HCT116 (cell line): ENCODE measurements at regions not wholly inside any gene's neighbourhood (a gene's known extent, or its start where the extent isn't known, plus 50 kb on each side); places are given as distances from the start of the nearest gene placed in this dataset.

ENCODE experiments used
- ATAC-seq: fragments of 200-7000 bp; cut with Tn5 transposase; 2 replicates; pipeline ENCODE4 v1.9.1; 2020; ENCODE audit warnings: mild to moderate bottlenecking, moderate library complexity
- BruUV-seq: library from RNA; stranded (reverse); fragments of 400-500 nt; replicated peaks from 2 replicates; lab custom pipeline; 2021; lab: Mats Ljungman, UMichigan
- CTCF ChIA-PET: fragments of 300-600 bp; sonication (Branson Sonifier 250); formaldehyde crosslinking; loops from one replicate; lab custom pipeline; 2021; ENCODE audit warnings: antibody characterized with exemption; lab: Charles Lee
- POLR2A ChIA-PET: fragments of 300-600, 350-600 bp; sonication (Branson Sonifier 250); formaldehyde crosslinking; loops from one replicate; lab custom pipeline; 2021; ENCODE audit warnings: antibody characterized with exemption; lab: Charles Lee
- RAD21 ChIA-PET, 2 experiments: fragments of 300-600 bp; sonication (Branson Sonifier 250); formaldehyde crosslinking; loops; one replicate each; lab custom pipeline; 2023; ENCODE audit warnings: low total read pairs in 2 of 2; ENCODE audit not compliant: uncharacterized antibody in 2 of 2, unreplicated experiment in 2 of 2, low non-redundant PET in 1 of 2; lab: Charles Lee
- DNase-seq: peaks from one replicate; pipeline ENCODE4 v3.0.0-alpha.2; 2010; ENCODE audit warnings: low read depth, low spot score
- H2AFZ ChIP-seq: fragments of 200-600 bp; shearing (Covaris generic), sonication (generic); 2 replicates; pipeline ENCODE4 v1.6.1; 2017; ENCODE audit warnings: low read depth, mixed run types, mixed read lengths, antibody characterized with exemption, low read length; ENCODE audit not compliant: poor library complexity, severe bottlenecking
- H3K27ac ChIP-seq: 2 replicates; pipeline ENCODE4 v1.5.1; 2012; ENCODE audit warnings: low read depth, low read length
- H3K27me3 ChIP-seq: fragments of 200-600 bp; sonication (generic); 2 replicates; pipeline ENCODE4 v1.6.1; 2016; ENCODE audit warnings: mixed run types, low read length, mixed read lengths; ENCODE audit not compliant: insufficient read depth
- H3K36me3 ChIP-seq, 2 experiments: fragments of 200-500 bp in 1 of 2; fragments of 200-600 bp in 1 of 2; sonication (Bioruptor generic) in 1 of 2; sonication (generic) in 1 of 2; 2 replicates each; pipeline versions ENCODE4 v1.5.1 to v1.6.1; 2014 to 2016; ENCODE audit warnings: low read length in 2 of 2, inconsistent platforms in 1 of 2, mixed read lengths in 1 of 2, mixed run types in 1 of 2; ENCODE audit not compliant: insufficient read depth in 2 of 2, control insufficient read depth in 1 of 2
- H3K4me1 ChIP-seq, 2 experiments: fragments of 200-600 bp in 1 of 2; sonication (generic) in 1 of 2; 2 replicates each; pipeline versions ENCODE4 v1.5.1 to v1.6.1; 2012 to 2017; ENCODE audit warnings: low read length in 2 of 2, inconsistent platforms in 1 of 2, mild to moderate bottlenecking in 1 of 2, mixed read lengths in 1 of 2, mixed run types in 1 of 2, moderate library complexity in 1 of 2; ENCODE audit not compliant: insufficient read depth in 2 of 2, control insufficient read depth in 1 of 2
- H3K4me2 ChIP-seq: fragments of 200-600 bp; sonication (generic); 2 replicates; pipeline ENCODE4 v1.6.1; 2017; ENCODE audit warnings: mixed run types, low read length, mixed read lengths
- H3K4me3 ChIP-seq, 2 experiments: fragments of 200-600 bp in 1 of 2; sonication (generic) in 1 of 2; replicated peaks in 1 of 2; 2 replicates each; pipeline ENCODE4 v1.5.1; 2011 to 2016; ENCODE audit warnings: low read length in 2 of 2, control low read depth in 1 of 2, low read depth in 1 of 2, mild to moderate bottlenecking in 1 of 2, mixed read lengths in 1 of 2, mixed run types in 1 of 2
- H3K79me2 ChIP-seq: fragments of 200-600 bp; sonication (generic); 2 replicates; pipeline ENCODE4 v1.6.1; 2017; ENCODE audit warnings: mild to moderate bottlenecking, mixed run types, low read length, moderate library complexity, mixed read lengths; ENCODE audit not compliant: insufficient read depth
- H3K9ac ChIP-seq: fragments of 200-600 bp; sonication (generic); 2 replicates; pipeline ENCODE4 v1.6.1; 2016; ENCODE audit warnings: low read length, mixed read lengths
- H3K9me2 ChIP-seq: fragments of 200-600 bp; sonication (generic), shearing (Covaris generic); 2 replicates; pipeline ENCODE4 v1.6.1; 2017; ENCODE audit warnings: mixed run types, mild to moderate bottlenecking, moderate library complexity; ENCODE audit not compliant: insufficient read depth
- H3K9me3 ChIP-seq, 2 experiments: fragments of 200-500 bp in 1 of 2; fragments of 200-600 bp in 1 of 2; sonication (Bioruptor generic) in 1 of 2; sonication (generic) in 1 of 2; 2 replicates each; pipeline ENCODE4 v1.6.1; 2014 to 2017; ENCODE audit warnings: low read length in 2 of 2, mixed read lengths in 2 of 2, inconsistent platforms in 1 of 2, low read depth in 1 of 2, mild to moderate bottlenecking in 1 of 2, mixed run types in 1 of 2, moderate library complexity in 1 of 2; ENCODE audit not compliant: control insufficient read depth in 1 of 2, insufficient read depth in 1 of 2
- H4K20me1 ChIP-seq: fragments of 200-600 bp; sonication (generic), shearing (Covaris generic); 2 replicates; pipeline ENCODE4 v1.6.1; 2017; ENCODE audit warnings: mixed run types, mild to moderate bottlenecking, moderate library complexity; ENCODE audit not compliant: insufficient read depth
- CTCF ChIP-seq, 3 experiments: fragments of 200-600 bp in 1 of 3; sonication (generic) in 1 of 3; IDR thresholded peaks in 2 of 3; conservative IDR thresholded peaks in 1 of 3; 2 replicates each; pipeline ENCODE4 v1.5.1; 2012 to 2017; ENCODE audit warnings: low read depth in 2 of 3, low read length in 2 of 3, antibody characterized with exemption in 1 of 3, borderline replicate concordance in 1 of 3, control low read depth in 1 of 3, mild to moderate bottlenecking in 1 of 3, mixed read lengths in 1 of 3, mixed run types in 1 of 3, moderate library complexity in 1 of 3; ENCODE audit not compliant: insufficient read depth in 1 of 3
- EGR1 ChIP-seq: IDR thresholded peaks from 2 replicates; pipeline ENCODE4 v1.6.1; 2012; ENCODE audit warnings: low read depth
- ELF1 ChIP-seq: IDR thresholded peaks from 2 replicates; pipeline ENCODE4 v1.6.1; 2012; ENCODE audit warnings: low read depth, borderline replicate concordance
- EZH2 ChIP-seq: fragments of 200-600 bp; sonication (generic); IDR thresholded peaks from 2 replicates; pipeline ENCODE4 v1.6.1; 2017; ENCODE audit warnings: antibody characterized with exemption, mixed run types
- TCF7L2 ChIP-seq: IDR thresholded peaks from 2 replicates; pipeline ENCODE4 v1.7.0; 2011; ENCODE audit warnings: borderline replicate concordance, inconsistent platforms; ENCODE audit not compliant: insufficient read depth, insufficient read length; ENCODE audit errors: extremely low read depth
- YY1 ChIP-seq: IDR thresholded peaks from 2 replicates; pipeline ENCODE4 v1.6.1; 2011; ENCODE audit warnings: low read length, low read depth, moderate library complexity, mild to moderate bottlenecking; ENCODE audit not compliant: insufficient replicate concordance; ENCODE audit errors: extremely low read depth
- intact Hi-C: fragments of 100-400 bp; cut with micrococcal nuclease; formaldehyde crosslinking; loops from 2 replicates; pipeline ENCODE4 v1.10.0; 2022
- TF ChIP-seq, protein P1 (sequence below): IDR thresholded peaks from 2 replicates; pipeline ENCODE4 v1.6.1; 2012; ENCODE audit warnings: low read depth

DNA sequence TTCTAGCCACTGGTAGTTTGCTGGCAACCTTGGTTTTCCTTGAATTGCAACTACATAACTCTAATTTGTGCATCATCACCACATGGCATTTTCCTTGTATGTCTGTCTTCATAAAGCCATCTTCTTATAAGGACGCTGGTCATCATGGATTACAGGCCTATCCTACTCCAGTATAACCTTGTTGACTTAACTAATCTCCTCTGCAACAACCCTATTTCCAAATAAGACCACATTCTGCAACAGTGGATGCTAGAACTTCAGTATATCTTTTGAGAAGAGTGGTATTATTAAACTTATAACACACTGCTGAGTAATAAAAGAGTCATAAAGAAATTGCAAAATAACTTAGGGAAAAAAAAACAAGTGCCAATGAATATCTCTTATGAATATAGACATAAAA is 511.8 kb upstream of the FOXG1 start:
- no peaks in the 10 kb centered on the region for H3K9me2 ChIP-seq
- H3K9ac ChIP-seq = no peak overlapping the region
- intact Hi-C loops = no loop called here
- H3K4me1 ChIP-seq = no peaks in the 10 kb centered on the region
- no peak for DNase-seq
- no TSS peak for BruUV-seq
- peaks cover 8 to 10% of the 10 kb centered on the region in 2 experiments; a peak in 2 of 4 replicates for H3K9me3 ChIP-seq
- no peak for ATAC-seq
- ChIA-PET CTCF (no interaction called here), RAD21 (no interaction called here), POLR2A (no interaction called here)
- no peak overlapping the region for H3K4me3 ChIP-seq
- no peak overlapping the region for H3K27ac ChIP-seq
- H3K36me3 ChIP-seq = no peaks in the 10 kb centered on the region
- no peak overlapping the region for H2AFZ ChIP-seq
- no peaks in the 10 kb centered on the region for H3K27me3 ChIP-seq
- H4K20me1 ChIP-seq = no peaks in the 10 kb centered on the region
- H3K79me2 ChIP-seq = no peaks in the 10 kb centered on the region
- H3K4me2 ChIP-seq = no peak overlapping the region
- TF ChIP-seq EGR1 (no peak), EZH2 (no peak), YY1 (no peak), TCF7L2 (no peak), ELF1 (no peak), CTCF (IDR thresholded peaks at IDR 0.05 in 2 of 3, conservative IDR thresholded peaks at IDR 0.05 in 1 of 3; ENCODE audit: borderline replicate concordance in 1 of 3, insufficient read depth in 1 of 3, low read depth in 2 of 3, low read length in 2 of 3) (no peak)
- TF ChIP-seq, protein P1, sequence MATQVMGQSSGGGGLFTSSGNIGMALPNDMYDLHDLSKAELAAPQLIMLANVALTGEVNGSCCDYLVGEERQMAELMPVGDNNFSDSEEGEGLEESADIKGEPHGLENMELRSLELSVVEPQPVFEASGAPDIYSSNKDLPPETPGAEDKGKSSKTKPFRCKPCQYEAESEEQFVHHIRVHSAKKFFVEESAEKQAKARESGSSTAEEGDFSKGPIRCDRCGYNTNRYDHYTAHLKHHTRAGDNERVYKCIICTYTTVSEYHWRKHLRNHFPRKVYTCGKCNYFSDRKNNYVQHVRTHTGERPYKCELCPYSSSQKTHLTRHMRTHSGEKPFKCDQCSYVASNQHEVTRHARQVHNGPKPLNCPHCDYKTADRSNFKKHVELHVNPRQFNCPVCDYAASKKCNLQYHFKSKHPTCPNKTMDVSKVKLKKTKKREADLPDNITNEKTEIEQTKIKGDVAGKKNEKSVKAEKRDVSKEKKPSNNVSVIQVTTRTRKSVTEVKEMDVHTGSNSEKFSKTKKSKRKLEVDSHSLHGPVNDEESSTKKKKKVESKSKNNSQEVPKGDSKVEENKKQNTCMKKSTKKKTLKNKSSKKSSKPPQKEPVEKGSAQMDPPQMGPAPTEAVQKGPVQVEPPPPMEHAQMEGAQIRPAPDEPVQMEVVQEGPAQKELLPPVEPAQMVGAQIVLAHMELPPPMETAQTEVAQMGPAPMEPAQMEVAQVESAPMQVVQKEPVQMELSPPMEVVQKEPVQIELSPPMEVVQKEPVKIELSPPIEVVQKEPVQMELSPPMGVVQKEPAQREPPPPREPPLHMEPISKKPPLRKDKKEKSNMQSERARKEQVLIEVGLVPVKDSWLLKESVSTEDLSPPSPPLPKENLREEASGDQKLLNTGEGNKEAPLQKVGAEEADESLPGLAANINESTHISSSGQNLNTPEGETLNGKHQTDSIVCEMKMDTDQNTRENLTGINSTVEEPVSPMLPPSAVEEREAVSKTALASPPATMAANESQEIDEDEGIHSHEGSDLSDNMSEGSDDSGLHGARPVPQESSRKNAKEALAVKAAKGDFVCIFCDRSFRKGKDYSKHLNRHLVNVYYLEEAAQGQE = no peak
- TF ChIP-seq, all 23 proteins: peak for 0
